Liver (tissue), 8 donors: ENCODE measurements at regions not wholly inside any gene's neighbourhood (a gene's known extent, or its start where the extent isn't known, plus 50 kb on each side); places are given as distances from the start of the nearest gene placed in this dataset.

Source experiments
- DNase-seq: peaks from one replicate; pipeline ENCODE4 v3.0.0-alpha.2; 2017; ENCODE audit warnings: low spot score
- H3K27ac ChIP-seq, 2 donors: one replicate each; pipeline ENCODE4 v1.7.0; 2013; ENCODE audit warnings: inconsistent platforms in 2 of 2, low read length in 2 of 2, control low read depth in 1 of 2, low read depth in 1 of 2, mild to moderate bottlenecking in 1 of 2
- H3K27me3 ChIP-seq, 4 donors: one replicate each; pipeline versions ENCODE4 v1.6.1 to v1.7.0; 2013; ENCODE audit warnings: low read length in 3 of 4, inconsistent platforms in 1 of 4, mild to moderate bottlenecking in 1 of 4, moderate library complexity in 1 of 4; ENCODE audit not compliant: control insufficient read depth in 4 of 4, insufficient read depth in 4 of 4
- H3K36me3 ChIP-seq, 4 donors: one replicate each; pipeline versions ENCODE4 v1.6.1 to v1.7.0; 2013; ENCODE audit warnings: low read length in 3 of 4, mild to moderate bottlenecking in 3 of 4, low read depth in 1 of 4, moderate library complexity in 1 of 4; ENCODE audit not compliant: control insufficient read depth in 4 of 4, insufficient read depth in 3 of 4
- H3K4me1 ChIP-seq, 4 donors: one replicate each; pipeline versions ENCODE4 v1.6.1 to v1.7.0; 2013; ENCODE audit warnings: low read length in 3 of 4, mild to moderate bottlenecking in 3 of 4, moderate library complexity in 1 of 4; ENCODE audit not compliant: control insufficient read depth in 4 of 4, insufficient read depth in 4 of 4
- H3K4me3 ChIP-seq, 3 donors: one replicate each; pipeline versions ENCODE4 v1.6.1 to v1.7.0; 2013; ENCODE audit warnings: low read length in 3 of 3, control low read depth in 1 of 3, low read depth in 1 of 3, mild to moderate bottlenecking in 1 of 3
- H3K9ac ChIP-seq, 2 donors: one replicate each; pipeline ENCODE4 v1.7.0; 2013; ENCODE audit warnings: low read length in 2 of 2, mild to moderate bottlenecking in 2 of 2, moderate library complexity in 2 of 2, control low read depth in 1 of 2, low read depth in 1 of 2
- H3K9me3 ChIP-seq, 4 donors: one replicate each; pipeline versions ENCODE4 v1.6.1 to v1.7.0; 2013; ENCODE audit warnings: low read length in 3 of 4; ENCODE audit not compliant: control insufficient read depth in 4 of 4
- ATF3 ChIP-seq: IDR thresholded peaks from 2 replicates; pipeline ENCODE4 v1.6.1; 2016; ENCODE audit warnings: antibody characterized with exemption
- CTCF ChIP-seq: fragments of 150-350 bp; IDR thresholded peaks from 2 replicates; pipeline ENCODE4 v1.5.1; 2017; ENCODE audit warnings: improper control_type of control experiment, low read depth, low read length; ENCODE audit not compliant: missing input control
- EGR1 ChIP-seq, 2 donors: IDR thresholded peaks; 2 replicates each; pipeline ENCODE4 v1.6.1; 2016 to 2018; ENCODE audit warnings: antibody characterized with exemption in 2 of 2, low read depth in 2 of 2
- FOXA1 ChIP-seq: IDR thresholded peaks from 2 replicates; pipeline ENCODE4 v1.6.1; 2016; ENCODE audit warnings: antibody characterized with exemption
- FOXA2 ChIP-seq: IDR thresholded peaks from 2 replicates; pipeline ENCODE4 v1.6.1; 2016; ENCODE audit warnings: antibody characterized with exemption
- GABPA ChIP-seq, 2 donors: IDR thresholded peaks in 1 of 2; conservative IDR thresholded peaks in 1 of 2; 2 replicates each; pipeline ENCODE4 v1.6.1; 2016; ENCODE audit warnings: antibody characterized with exemption in 2 of 2, mild to moderate bottlenecking in 1 of 2, moderate library complexity in 1 of 2
- HNF4A ChIP-seq, 2 donors: conservative IDR thresholded peaks; 2 replicates each; pipeline ENCODE4 v1.6.1; 2016; ENCODE audit warnings: antibody characterized with exemption in 2 of 2, mild to moderate bottlenecking in 2 of 2
- HNF4G ChIP-seq: IDR thresholded peaks from 2 replicates; pipeline ENCODE4 v1.6.1; 2016; ENCODE audit warnings: antibody characterized with exemption
- JUND ChIP-seq, 2 donors: IDR thresholded peaks; 2 replicates each; pipeline ENCODE4 v1.6.1; 2016; ENCODE audit warnings: antibody characterized with exemption in 2 of 2
- MAX ChIP-seq: IDR thresholded peaks from 2 replicates; pipeline ENCODE4 v1.6.1; 2016; ENCODE audit warnings: antibody characterized with exemption
- NR2F2 ChIP-seq: IDR thresholded peaks from 2 replicates; pipeline ENCODE4 v1.6.1; 2016; ENCODE audit warnings: antibody characterized with exemption
- RAD21 ChIP-seq, 2 donors: IDR thresholded peaks; 2 replicates each; pipeline ENCODE4 v1.6.1; 2016; ENCODE audit warnings: antibody characterized with exemption in 2 of 2, mild to moderate bottlenecking in 2 of 2
- REST ChIP-seq: IDR thresholded peaks from 2 replicates; pipeline ENCODE4 v1.6.1; 2016; ENCODE audit warnings: antibody characterized with exemption, mild to moderate bottlenecking
- RXRA ChIP-seq, 2 donors: IDR thresholded peaks; 2 replicates each; pipeline ENCODE4 v1.6.1; 2017 to 2018; ENCODE audit warnings: antibody characterized with exemption in 2 of 2, mild to moderate bottlenecking in 1 of 2
- SP1 ChIP-seq: IDR thresholded peaks from 2 replicates; pipeline ENCODE4 v1.6.1; 2018; ENCODE audit warnings: antibody characterized with exemption, mild to moderate bottlenecking
- YY1 ChIP-seq: IDR thresholded peaks from 2 replicates; pipeline ENCODE4 v1.6.1; 2016; ENCODE audit warnings: antibody characterized with exemption, mild to moderate bottlenecking
- WGBS: extraction: QIAGEN DNeasy Blood & Tissue Kit; methylation state at CpG from one replicate; pipeline ENCODE4 v1.1.7; 2013; 5-methylcytosine and 5-hydroxymethylcytosine counted together
- donor health status: healthy.
- donor health status: healthy.
- donor health status: healthy.
- donor health status: healthy.
- donor health status: healthy.

GRCh38 chr5:102603670-102604069, 104.9 kb upstream of the SLCO6A1 start (continued):
- TF ChIP-seq REST: no peak

- Histone ChIP-seq H3K9me3 (no peaks in the 10 kb centered on the region), H3K9ac (no peak overlapping the region), H3K27ac (no peak overlapping the region), H3K4me3 (no peak overlapping the region), H3K36me3 (no peaks in the 10 kb centered on the region), H3K4me1 (no peaks in the 10 kb centered on the region), H3K27me3 (peaks cover 0 to 4% (median 0%) of the 10 kb centered on the region in 4 donors)
- whole genome bisulfite sequencing: 66% methylated on average over 4 of the region's 4 CpGs
- no peak for DNase-seq
- TF ChIP-seq REST: no peak
- TF ChIP-seq JUND (IDR thresholded peaks at IDR 0.05): no peak
- no peak for TF ChIP-seq CTCF
Observed at GRCh38 chr5:102608414-102608813, 109.6 kb upstream of the SLCO6A1 start.

- no peak overlapping the region for H3K4me3 ChIP-seq
- H3K9me3 ChIP-seq: no peaks in the 10 kb centered on the region
- H3K9ac ChIP-seq: no peak overlapping the region
- H3K27me3 ChIP-seq: peaks cover 0 to 4% (median 0%) of the 10 kb centered on the region in 4 donors
- no peaks in the 10 kb centered on the region for H3K36me3 ChIP-seq
- no peak for DNase-seq
- 80% methylated on average over 1 of the region's 1 CpG for WGBS
- no peak for TF ChIP-seq RAD21 (IDR thresholded peaks at IDR 0.05)
- no peak for TF ChIP-seq HNF4G
- TF ChIP-seq GABPA (IDR thresholded peaks at IDR 0.05 in 1 of 2, conservative IDR thresholded peaks at IDR 0.05 in 1 of 2): no peak
- TF ChIP-seq NR2F2: no peak
- no peak for TF ChIP-seq HNF4A (conservative IDR thresholded peaks at IDR 0.05)
- no peak for TF ChIP-seq ATF3
- no peak for TF ChIP-seq MAX
- no peak for TF ChIP-seq REST
- TF ChIP-seq RXRA (IDR thresholded peaks at IDR 0.05): no peak
- no peak for TF ChIP-seq YY1
- TF ChIP-seq EGR1 (IDR thresholded peaks at IDR 0.05; ENCODE audit: low read depth in 2 of 2): no peak
- TF ChIP-seq JUND (IDR thresholded peaks at IDR 0.05): no peak
- TF ChIP-seq FOXA2: no peak
- TF ChIP-seq SP1: no peak
- no peak for TF ChIP-seq FOXA1
- H3K4me1 ChIP-seq: no peaks in the 10 kb centered on the region
- no peak overlapping the region for H3K27ac ChIP-seq
Observed at GRCh38 chr5:102611312-102611711, 112.5 kb upstream of the SLCO6A1 start.
